ENCODE measurements at regions not wholly inside any gene's neighbourhood (a gene's known extent, or its start where the extent isn't known, plus 50 kb on each side); places are given as distances from the start of the nearest gene placed in this dataset.
A peak's percentile ranks its signal among the peaks of the same experiment; 100 is the strongest.

DNA sequence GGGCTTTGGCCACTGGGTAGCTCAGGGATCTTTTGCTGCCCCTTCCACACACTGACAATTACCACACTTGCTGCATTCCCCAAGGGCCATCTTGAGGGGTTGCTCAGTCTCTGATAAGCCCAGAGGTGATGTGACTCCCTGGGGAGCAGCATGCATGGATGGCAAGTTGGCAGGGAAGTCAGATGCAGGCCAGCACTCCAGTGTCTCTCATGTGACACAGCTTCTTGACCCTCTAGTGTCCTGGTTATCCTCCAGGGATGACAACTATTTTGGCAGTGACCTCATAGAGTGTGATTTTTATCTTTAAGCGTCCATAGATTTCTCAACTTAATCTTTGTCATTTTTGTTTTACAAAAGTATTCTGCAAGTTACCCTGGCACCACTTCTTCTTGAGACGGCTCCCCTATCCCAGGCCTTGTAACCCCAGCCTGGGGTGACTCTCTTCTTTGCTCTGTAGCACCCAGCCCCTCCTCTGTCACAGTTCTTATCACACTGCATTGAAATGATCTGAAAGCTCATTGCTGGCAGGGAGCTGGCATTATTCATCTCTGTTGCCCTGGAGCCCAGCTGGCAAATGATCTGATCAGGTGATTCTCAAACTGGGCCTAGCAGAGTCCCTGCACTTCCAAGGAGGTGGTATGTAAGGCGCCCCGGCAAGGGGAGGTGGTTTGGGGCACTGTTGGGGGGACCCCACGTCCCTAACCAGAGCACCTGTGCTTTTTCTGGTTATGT, 72.6 kb downstream of the TENT5C start:
- no peak overlapping the region for H3K4me3 Mint-ChIP-seq
- H3K9me3 Mint-ChIP-seq = no peaks in the 10 kb centered on the region
- peaks cover 18% of the 10 kb centered on the region for H3K4me1 Mint-ChIP-seq (ENCODE audit: low read depth)
- H3K36me3 Mint-ChIP-seq (ENCODE audit: insufficient read depth in 2 of 2) = no peaks in the 10 kb centered on the region
- no peak overlapping the region for H3K27ac Mint-ChIP-seq
- peaks cover 23% of the 10 kb centered on the region for H3K27me3 Mint-ChIP-seq (ENCODE audit: low read depth)
- DNase-seq (no peak), ATAC-seq (replicated peaks in 1 of 2) (no peak)

DNA sequence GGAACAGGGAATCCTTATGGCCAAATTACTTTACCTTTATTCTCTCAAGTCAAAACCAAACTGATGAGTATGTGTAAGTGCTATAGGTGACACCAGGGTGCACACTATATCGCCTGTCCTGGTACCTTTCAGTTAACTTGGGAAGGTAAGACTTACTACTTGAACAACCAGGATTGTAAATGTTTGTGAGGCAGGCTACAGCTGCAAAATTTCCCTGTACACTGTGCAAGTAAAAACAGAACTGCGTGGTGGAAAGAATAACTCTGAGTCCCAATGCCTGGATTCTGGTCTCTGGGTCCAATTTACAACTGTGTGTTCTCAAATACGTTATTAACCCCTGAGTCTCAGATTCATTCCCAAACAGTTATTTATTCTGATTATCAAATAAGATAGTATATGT, 73.5 kb downstream of the TENT5C start:
- DNase-seq (no peak), ATAC-seq (replicated peaks in 1 of 2) (no peak)
- peaks cover 9% of the 10 kb centered on the region for H3K4me1 Mint-ChIP-seq (ENCODE audit: low read depth)
- H3K4me3 Mint-ChIP-seq = no peak overlapping the region
- no peaks in the 10 kb centered on the region for H3K9me3 Mint-ChIP-seq
- H3K36me3 Mint-ChIP-seq (ENCODE audit: insufficient read depth in 2 of 2) = no peaks in the 10 kb centered on the region
- peaks cover 15% of the 10 kb centered on the region for H3K27me3 Mint-ChIP-seq (ENCODE audit: low read depth)
- no peak overlapping the region for H3K27ac Mint-ChIP-seq

- peaks cover 12% of the 10 kb centered on the region for H3K27me3 Mint-ChIP-seq (ENCODE audit: low read depth)
- no peak for DNase-seq
- H3K27ac Mint-ChIP-seq = no peak overlapping the region
- peaks cover 5% of the 10 kb centered on the region for H3K4me1 Mint-ChIP-seq (ENCODE audit: low read depth)
- no peaks in the 10 kb centered on the region for H3K9me3 Mint-ChIP-seq
- H3K4me3 Mint-ChIP-seq = no peak overlapping the region
- ATAC-seq (replicated peaks in 1 of 2) = no peak
- no peaks in the 10 kb centered on the region for H3K36me3 Mint-ChIP-seq (ENCODE audit: insufficient read depth in 2 of 2)
Measured at GRCh38 chr1:117679868-117680267, 74.0 kb downstream of the TENT5C start.

- Mint-ChIP-seq H3K27ac (no peak overlapping the region), H3K4me3 (no peak overlapping the region), H3K36me3 (ENCODE audit: insufficient read depth in 2 of 2) (no peaks in the 10 kb centered on the region), H3K4me1 (ENCODE audit: low read depth) (peaks cover 5% of the 10 kb centered on the region), H3K27me3 (ENCODE audit: low read depth) (peaks cover 10% of the 10 kb centered on the region), H3K9me3 (no peaks in the 10 kb centered on the region)
- DNase-seq = no peak
- no peak for ATAC-seq (replicated peaks in 1 of 2)
Measured at GRCh38 chr1:117680316-117681002, 74.6 kb downstream of the TENT5C start.

- no peak overlapping the region for H3K4me3 Mint-ChIP-seq
- H3K36me3 Mint-ChIP-seq (ENCODE audit: insufficient read depth in 2 of 2) = no peaks in the 10 kb centered on the region
- H3K9me3 Mint-ChIP-seq = no peaks in the 10 kb centered on the region
- H3K4me1 Mint-ChIP-seq (ENCODE audit: low read depth) = peaks cover 5% of the 10 kb centered on the region
- H3K27me3 Mint-ChIP-seq (ENCODE audit: low read depth) = peaks cover 18% of the 10 kb centered on the region
- no peak for ATAC-seq (replicated peaks in 1 of 2)
- no peak overlapping the region for H3K27ac Mint-ChIP-seq
- no peak for DNase-seq
Measured at GRCh38 chr1:117681093-117681900, 75.4 kb downstream of the TENT5C start.

GRCh38 chr1:117681901-117682250, 76.0 kb downstream of the TENT5C start:
- H3K27ac Mint-ChIP-seq = no peak overlapping the region
- ATAC-seq (replicated peaks in 1 of 2) (no peak), DNase-seq (no peak)
- no peaks in the 10 kb centered on the region for H3K36me3 Mint-ChIP-seq (ENCODE audit: insufficient read depth in 2 of 2)
- H3K9me3 Mint-ChIP-seq = no peaks in the 10 kb centered on the region
- no peak overlapping the region for H3K4me3 Mint-ChIP-seq
- peaks cover 5% of the 10 kb centered on the region for H3K4me1 Mint-ChIP-seq (ENCODE audit: low read depth)
- peaks cover 23% of the 10 kb centered on the region for H3K27me3 Mint-ChIP-seq (ENCODE audit: low read depth)

GRCh38 chr1:117682372-117682771, 76.5 kb downstream of the TENT5C start:
- peaks cover 24% of the 10 kb centered on the region for H3K27me3 Mint-ChIP-seq (ENCODE audit: low read depth)
- ATAC-seq (replicated peaks in 1 of 2) (no peak), DNase-seq (no peak)
- H3K4me3 Mint-ChIP-seq = no peak overlapping the region
- peaks cover 5% of the 10 kb centered on the region for H3K4me1 Mint-ChIP-seq (ENCODE audit: low read depth)
- no peaks in the 10 kb centered on the region for H3K36me3 Mint-ChIP-seq (ENCODE audit: insufficient read depth in 2 of 2)
- no peak overlapping the region for H3K27ac Mint-ChIP-seq
- H3K9me3 Mint-ChIP-seq = no peaks in the 10 kb centered on the region

DNA sequence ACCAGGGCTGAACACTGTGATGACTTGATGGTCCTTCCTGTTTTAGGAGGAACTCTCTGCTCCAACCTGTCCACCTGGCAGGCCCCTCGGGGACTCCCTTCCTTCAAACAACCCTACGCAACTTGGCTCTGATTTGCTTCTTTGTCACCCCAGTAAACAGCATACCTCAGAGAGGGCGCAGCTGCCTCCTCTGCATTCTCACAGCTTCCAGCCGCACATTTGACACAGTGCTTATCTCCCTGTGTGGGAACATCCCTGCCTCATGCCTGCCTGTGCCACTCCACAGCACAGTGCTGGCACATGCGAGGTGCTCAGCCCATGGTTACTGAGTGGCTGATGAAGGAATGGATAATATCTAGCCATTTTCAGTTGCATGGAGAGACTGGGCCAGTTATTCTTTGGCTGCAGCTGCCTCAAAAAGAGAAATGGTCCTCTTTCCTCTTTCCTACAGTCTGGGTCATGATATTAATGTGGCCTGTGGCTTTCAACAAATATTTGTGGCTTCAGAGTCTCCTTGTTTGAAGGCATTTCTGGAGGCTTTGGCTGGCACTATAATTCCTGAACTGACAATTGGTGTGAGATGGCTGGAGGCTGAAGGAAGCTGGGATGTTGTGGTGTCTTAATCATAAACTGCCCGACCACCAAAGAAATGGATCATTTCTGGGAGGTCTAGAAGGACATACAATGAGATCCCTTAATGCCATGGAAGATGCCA, 77.9 kb downstream of the TENT5C start:
- Mint-ChIP-seq H3K27ac (no peak overlapping the region), H3K27me3 (ENCODE audit: low read depth) (peaks cover 22% of the 10 kb centered on the region), H3K4me1 (ENCODE audit: low read depth) (peaks cover 5% of the 10 kb centered on the region), H3K36me3 (ENCODE audit: insufficient read depth in 2 of 2) (no peaks in the 10 kb centered on the region), H3K9me3 (no peaks in the 10 kb centered on the region), H3K4me3 (no peak overlapping the region)
- no peak for ATAC-seq (replicated peaks in 1 of 2)
- DNase-seq = no peak

- DNase-seq (no peak), ATAC-seq (replicated peaks in 1 of 2) (peak in 1 of 2 donors; percentile 38)
- Mint-ChIP-seq H3K4me1 (ENCODE audit: low read depth) (peaks cover 5% of the 10 kb centered on the region), H3K4me3 (no peak overlapping the region), H3K36me3 (ENCODE audit: insufficient read depth in 2 of 2) (no peaks in the 10 kb centered on the region), H3K27me3 (ENCODE audit: low read depth) (peaks cover 44% of the 10 kb centered on the region), H3K9me3 (no peaks in the 10 kb centered on the region), H3K27ac (no peak overlapping the region)
Measured at GRCh38 chr1:117685936-117686806, 80.3 kb downstream of the TENT5C start.

GRCh38 chr1:117686907-117687306, 81.1 kb downstream of the TENT5C start:
- no peaks in the 10 kb centered on the region for H3K9me3 Mint-ChIP-seq
- no peak for ATAC-seq (replicated peaks in 1 of 2)
- no peaks in the 10 kb centered on the region for H3K36me3 Mint-ChIP-seq (ENCODE audit: insufficient read depth in 2 of 2)
- no peak overlapping the region for H3K4me3 Mint-ChIP-seq
- H3K27ac Mint-ChIP-seq = no peak overlapping the region
- DNase-seq = no peak
- peaks cover 50% of the 10 kb centered on the region for H3K27me3 Mint-ChIP-seq (ENCODE audit: low read depth)
- H3K4me1 Mint-ChIP-seq (ENCODE audit: low read depth) = peaks cover under 1% of the 10 kb centered on the region

DNA sequence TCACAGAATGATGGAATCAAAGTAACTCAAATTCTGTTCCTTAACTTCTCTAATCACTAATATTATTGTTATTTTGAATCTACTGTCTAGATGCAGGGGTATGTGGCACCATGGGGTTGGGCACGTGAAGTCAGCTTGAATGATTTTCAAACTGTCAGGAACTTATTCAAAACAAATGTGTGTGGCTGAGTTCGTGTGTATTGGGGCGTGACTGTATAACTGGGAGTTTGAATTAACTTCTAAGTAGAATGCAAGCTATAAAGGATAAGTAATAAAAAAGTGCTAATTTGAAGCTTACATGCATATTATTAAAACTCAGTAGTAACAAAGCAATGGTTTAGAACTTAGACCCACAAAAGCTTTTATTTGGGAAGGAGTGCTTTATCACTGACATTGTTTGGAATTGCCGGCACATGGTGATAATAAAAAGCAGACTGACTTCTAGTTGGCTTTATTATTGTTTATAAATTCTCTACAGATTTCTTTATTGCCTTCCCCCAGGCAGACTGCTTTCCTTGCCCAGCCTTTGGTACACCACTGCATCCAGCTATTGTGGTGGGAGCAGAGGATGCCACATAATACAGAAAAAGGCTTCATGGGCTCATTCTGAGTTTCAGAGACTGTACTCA, 84.3 kb downstream of the TENT5C start:
- Mint-ChIP-seq H3K27me3 (ENCODE audit: low read depth) (peaks cover 66% of the 10 kb centered on the region), H3K4me1 (ENCODE audit: low read depth) (no peaks in the 10 kb centered on the region)

GRCh38 chr1:117691942-117692341, 86.1 kb downstream of the TENT5C start:
- Mint-ChIP-seq H3K27ac (no peak overlapping the region), H3K27me3 (ENCODE audit: low read depth) (peaks cover 50% of the 10 kb centered on the region)
- no peak for DNase-seq

More for the DNA sequence above, 84.3 kb downstream of the TENT5C start:
- Mint-ChIP-seq H3K4me3 (no peak overlapping the region), H3K27ac (no peak overlapping the region), H3K9me3 (no peaks in the 10 kb centered on the region), H3K36me3 (ENCODE audit: insufficient read depth in 2 of 2) (no peaks in the 10 kb centered on the region)
- ATAC-seq (replicated peaks in 1 of 2) = no peak
- DNase-seq = no peak

More at GRCh38 chr1:117691942-117692341, 86.1 kb downstream of the TENT5C start:
- H3K36me3 Mint-ChIP-seq (ENCODE audit: insufficient read depth in 2 of 2) = no peaks in the 10 kb centered on the region
- H3K4me1 Mint-ChIP-seq (ENCODE audit: low read depth) = no peaks in the 10 kb centered on the region
- H3K4me3 Mint-ChIP-seq = no peak overlapping the region
- ATAC-seq (replicated peaks in 1 of 2) = no peak
- no peaks in the 10 kb centered on the region for H3K9me3 Mint-ChIP-seq
